OCI-LY3 (cell line): ENCODE measurements at regions not wholly inside any gene's neighbourhood (a gene's known extent, or its start where the extent isn't known, plus 50 kb on each side); places are given as distances from the start of the nearest gene placed in this dataset.

Experiments used
- H2AFZ ChIP-seq: fragments of 200-600, 300-600 bp; shearing (Covaris generic); 2 replicates; pipeline ENCODE4 v1.6.0; 2014; ENCODE audit warnings: antibody characterized with exemption, low read depth, low read length
- H3K27ac ChIP-seq: fragments of 200-600, 300-600 bp; sonication (generic); 2 replicates; pipeline ENCODE4 v1.5.1; 2014; ENCODE audit warnings: mild to moderate bottlenecking, low read length, moderate library complexity, mixed read lengths
- H3K27me3 ChIP-seq: fragments of 200-600, 300-600 bp; sonication (generic); 2 replicates; pipeline ENCODE4 v1.6.1; 2014; ENCODE audit warnings: low read depth, low read length, mixed read lengths
- H3K36me3 ChIP-seq: fragments of 200-600, 300-600 bp; sonication (generic); replicated peaks from 2 replicates; pipeline ENCODE3; 2014; ENCODE audit warnings: low read depth, low read length, mixed read lengths
- H3K4me1 ChIP-seq: fragments of 300-600, 200-600 bp; sonication (generic); 2 replicates; pipeline ENCODE4 v1.6.1; 2014; ENCODE audit warnings: low read length, mixed read lengths
- H3K4me2 ChIP-seq: fragments of 200-600, 300-600 bp; sonication (generic); 2 replicates; pipeline ENCODE4 v1.6.1; 2014; ENCODE audit warnings: low read length, mixed read lengths
- H3K4me3 ChIP-seq: fragments of 300-600, 200-600 bp; sonication (generic); 2 replicates; pipeline ENCODE4 v1.5.1; 2014; ENCODE audit warnings: antibody characterized with exemption, mild to moderate bottlenecking, low read length, moderate library complexity
- H3K79me2 ChIP-seq: fragments of 300-600, 200-600 bp; shearing (Covaris generic); 2 replicates; pipeline ENCODE4 v1.6.1; 2014; ENCODE audit warnings: mild to moderate bottlenecking, low read length, mixed read lengths
- H3K9ac ChIP-seq: fragments of 300-600, 200-600 bp; shearing (Covaris generic); 2 replicates; pipeline ENCODE4 v1.6.0; 2014; ENCODE audit warnings: mild to moderate bottlenecking, low read length, moderate library complexity
- H3K9me3 ChIP-seq: fragments of 200-600, 300-600 bp; shearing (Covaris generic); 2 replicates; pipeline ENCODE4 v1.6.1; 2014; ENCODE audit warnings: low read length, mixed read lengths; ENCODE audit not compliant: insufficient read depth
- H4K20me1 ChIP-seq: fragments of 200-600, 300-600 bp; sonication (generic); 2 replicates; pipeline ENCODE4 v1.6.1; 2016; ENCODE audit warnings: low read length, mixed read lengths; ENCODE audit not compliant: insufficient read depth
- CTCF ChIP-seq: fragments of 200-600, 300-600 bp; sonication (generic); IDR thresholded peaks from 2 replicates; pipeline ENCODE4 v1.5.1; 2014; ENCODE audit warnings: antibody characterized with exemption, low read length, low read depth
- EZH2phosphoT487 ChIP-seq: fragments of 200-600 bp; shearing (Covaris generic); IDR thresholded peaks from 2 replicates; pipeline ENCODE4 v1.6.1; 2018; ENCODE audit warnings: antibody characterized with exemption, mixed run types, low read depth

- H3K79me2 ChIP-seq = no peaks in the 10 kb centered on the region
- H3K27ac ChIP-seq = no peak overlapping the region
- no peak overlapping the region for H2AFZ ChIP-seq
- H3K4me3 ChIP-seq = no peak overlapping the region
- H3K36me3 ChIP-seq = no peaks in the 10 kb centered on the region
- no peaks in the 10 kb centered on the region for H3K4me1 ChIP-seq
- no peak overlapping the region for H3K9ac ChIP-seq
- H3K4me2 ChIP-seq = no peak overlapping the region
- H3K27me3 ChIP-seq = no peaks in the 10 kb centered on the region
- no peaks in the 10 kb centered on the region for H3K9me3 ChIP-seq
- TF ChIP-seq EZH2phosphoT487 (no peak), CTCF (no peak)
- H4K20me1 ChIP-seq = no peaks in the 10 kb centered on the region
Measured at GRCh38 chr6:138645976-138646640, 127.5 kb upstream of the CCDC28A start.

- Histone ChIP-seq H2AFZ (no peak overlapping the region), H3K9me3 (no peaks in the 10 kb centered on the region), H3K79me2 (no peaks in the 10 kb centered on the region), H3K27me3 (no peaks in the 10 kb centered on the region), H3K36me3 (no peaks in the 10 kb centered on the region), H4K20me1 (no peaks in the 10 kb centered on the region), H3K4me3 (no peak overlapping the region), H3K4me2 (no peak overlapping the region), H3K9ac (no peak overlapping the region), H3K4me1 (no peaks in the 10 kb centered on the region), H3K27ac (no peak overlapping the region)
- no peak for TF ChIP-seq CTCF
- TF ChIP-seq EZH2phosphoT487 = no peak
Measured at GRCh38 chr6:138647006-138647405, 126.6 kb upstream of the CCDC28A start.

- no peak overlapping the region for H3K4me3 ChIP-seq
- H3K4me1 ChIP-seq = no peaks in the 10 kb centered on the region
- H3K9me3 ChIP-seq = no peaks in the 10 kb centered on the region
- H4K20me1 ChIP-seq = no peaks in the 10 kb centered on the region
- H2AFZ ChIP-seq = no peak overlapping the region
- no peaks in the 10 kb centered on the region for H3K36me3 ChIP-seq
- H3K4me2 ChIP-seq = no peak overlapping the region
- no peak overlapping the region for H3K27ac ChIP-seq
- H3K27me3 ChIP-seq = no peaks in the 10 kb centered on the region
- H3K79me2 ChIP-seq = no peaks in the 10 kb centered on the region
- TF ChIP-seq CTCF (no peak), EZH2phosphoT487 (no peak)
- no peak overlapping the region for H3K9ac ChIP-seq
Measured at GRCh38 chr6:138648127-138648526, 125.4 kb upstream of the CCDC28A start.

- Histone ChIP-seq H3K9me3 (no peaks in the 10 kb centered on the region), H3K36me3 (no peaks in the 10 kb centered on the region), H3K79me2 (no peaks in the 10 kb centered on the region), H3K4me2 (no peak overlapping the region), H3K4me1 (peaks cover 31% of the 10 kb centered on the region), H2AFZ (no peak overlapping the region), H3K4me3 (no peak overlapping the region), H3K27me3 (peaks cover 4% of the 10 kb centered on the region), H4K20me1 (no peaks in the 10 kb centered on the region), H3K9ac (no peak overlapping the region), H3K27ac (no peak overlapping the region)
- TF ChIP-seq CTCF = no peak
- TF ChIP-seq EZH2phosphoT487 = no peak
Measured at GRCh38 chr6:138651491-138651890, 122.1 kb upstream of the CCDC28A start.
